Common myeloid progenitor, CD34-positive (primary cell): ENCODE measurements at regions not wholly inside any gene's neighbourhood (a gene's known extent, or its start where the extent isn't known, plus 50 kb on each side); places are given as distances from the start of the nearest gene placed in this dataset.

Experiments used
- CTCF ChIA-PET: fragments of 350-600 bp; sonication (Branson Sonifier 250); formaldehyde crosslinking; loops from one replicate; lab custom pipeline; 2021; ENCODE audit warnings: antibody characterized with exemption; lab: Charles Lee
- POLR2A ChIA-PET: fragments of 350-600 bp; sonication (Branson Sonifier 250); formaldehyde crosslinking; loops from one replicate; lab custom pipeline; 2021; ENCODE audit warnings: antibody characterized with exemption; lab: Charles Lee
- DNase-seq, 3 donors: peaks; one replicate each; pipeline versions ENCODE4 v3.0.0 to v3.0.0-alpha.2; 2013
- H3K27ac ChIP-seq, 2 experiments: 1 replicate in 1 of 2; 2 replicates in 1 of 2; pipeline ENCODE4 v1.7.0; 2013; ENCODE audit warnings: inconsistent platforms in 2 of 2, low read length in 2 of 2, mild to moderate bottlenecking in 2 of 2, low read depth in 1 of 2, moderate library complexity in 1 of 2; ENCODE audit not compliant: severe bottlenecking in 2 of 2, insufficient read depth in 1 of 2, poor library complexity in 1 of 2
- H3K27me3 ChIP-seq, 5 experiments: replicated peaks in 2 of 5; 1 replicate in 3 of 5; 2 replicates in 2 of 5; pipeline versions ENCODE4 v1.6.1 to v1.7.0; 2013; ENCODE audit warnings: low read length in 4 of 5, mild to moderate bottlenecking in 2 of 5, moderate library complexity in 2 of 5, inconsistent platforms in 1 of 5; ENCODE audit not compliant: insufficient read depth in 5 of 5, control insufficient read depth in 4 of 5
- H3K36me3 ChIP-seq, 4 experiments: 1 replicate in 2 of 4; 2 replicates in 2 of 4; pipeline versions ENCODE4 v1.6.1 to v1.7.0; 2013; ENCODE audit warnings: low read length in 3 of 4, control low read depth in 1 of 4, mild to moderate bottlenecking in 1 of 4; ENCODE audit not compliant: control insufficient read depth in 4 of 4, insufficient read depth in 4 of 4
- H3K4me1 ChIP-seq, 4 experiments: 1 replicate in 3 of 4; 2 replicates in 1 of 4; pipeline versions ENCODE4 v1.6.1 to v1.7.1; 2013; ENCODE audit warnings: low read length in 3 of 4, mild to moderate bottlenecking in 3 of 4, control low read depth in 1 of 4, inconsistent platforms in 1 of 4, moderate library complexity in 1 of 4; ENCODE audit not compliant: control insufficient read depth in 4 of 4, insufficient read depth in 4 of 4; ENCODE audit errors: control extremely low read depth in 1 of 4
- H3K4me3 ChIP-seq, 7 experiments: 1 replicate in 4 of 7; 2 replicates in 3 of 7; pipeline versions ENCODE4 v1.5.1 to v1.7.0; 2013; ENCODE audit warnings: mild to moderate bottlenecking in 7 of 7, low read length in 6 of 7, moderate library complexity in 6 of 7, inconsistent platforms in 2 of 7, low read depth in 2 of 7, control low read depth in 1 of 7; ENCODE audit not compliant: insufficient read depth in 4 of 7, control insufficient read depth in 1 of 7; ENCODE audit errors: extremely low read depth in 1 of 7
- H3K9me3 ChIP-seq, 5 experiments: 1 replicate in 4 of 5; 2 replicates in 1 of 5; pipeline versions ENCODE4 v1.6.1 to v1.7.1; 2013; ENCODE audit warnings: low read length in 4 of 5, mild to moderate bottlenecking in 2 of 5, inconsistent platforms in 1 of 5, low read depth in 1 of 5, moderate library complexity in 1 of 5; ENCODE audit not compliant: control insufficient read depth in 4 of 5, insufficient read depth in 2 of 5; ENCODE audit errors: control extremely low read depth in 1 of 5
- WGBS: methylation state at CpG from one replicate; pipeline ENCODE4 v1.1.5; 2013; ENCODE audit not compliant: insufficient coverage; 5-methylcytosine and 5-hydroxymethylcytosine counted together

GRCh38 chr6:26270903-26271667 lies 93.9 kb upstream of the BTN3A2 start:
- Histone ChIP-seq H3K27ac (peak overlapping the region in 1 of 2 experiments; percentile 70), H3K36me3 (no peaks in the 10 kb centered on the region), H3K4me1 (peaks cover 12 to 46% (median 39%) of the 10 kb centered on the region in 4 experiments), H3K27me3 (no peaks in the 10 kb centered on the region), H3K4me3 (peak overlapping the region; percentile 66 to 96 (median 81)), H3K9me3 (no peaks in the 10 kb centered on the region)
- CTCF ChIA-PET, result interaction anchor here (0.8 to 5.1 kb wide), 15 partner anchors 12 to 111 kb away, joined by 3 to 50 read pairs (median 4); a partner anchor contains a TSS
- POLR2A ChIA-PET, result interaction anchor here (0.9 to 5.2 kb wide), 4 partner anchors 14 to 66 kb away, joined by 5 to 35 read pairs (median 23); a partner anchor contains a TSS
- WGBS, result 2% methylated on average over 40 of the region's 49 CpGs
- peak; percentile 85 to 94 (median 92) for DNase-seq

GRCh38 chr6:26271668-26272024 lies 93.4 kb upstream of the BTN3A2 start:
- 0% methylated on average over 8 of the region's 9 CpGs for WGBS
- no peaks in the 10 kb centered on the region for H3K36me3 ChIP-seq
- ChIA-PET POLR2A (interaction anchor here (0.8 to 5.2 kb wide), 7 partner anchors 11 to 73 kb away, joined by 3 to 35 read pairs (median 12); a partner anchor contains a TSS), CTCF (interaction anchor here (1.0 to 5.1 kb wide), 8 partner anchors 14 to 76 kb away, joined by 3 to 50 read pairs (median 12); a partner anchor contains a TSS)
- H3K9me3 ChIP-seq, result no peaks in the 10 kb centered on the region
- peaks cover 12 to 46% (median 39%) of the 10 kb centered on the region in 4 experiments for H3K4me1 ChIP-seq
- no peaks in the 10 kb centered on the region for H3K27me3 ChIP-seq
- no peak for DNase-seq
- H3K27ac ChIP-seq, result peak overlapping the region in 1 of 2 experiments; percentile 70
- peak overlapping the region in 6 of 7 experiments; percentile 69 to 96 (median 82) for H3K4me3 ChIP-seq

- ChIA-PET CTCF (interaction anchor here (0.7 to 5.1 kb wide), 9 partner anchors 12 to 245 kb away, joined by 3 to 50 read pairs (median 12); a partner anchor contains a TSS), POLR2A (interaction anchor here (0.6 to 5.2 kb wide), 12 partner anchors 11 to 246 kb away, joined by 3 to 35 read pairs (median 4); a partner anchor contains a TSS)
- Histone ChIP-seq H3K9me3 (no peaks in the 10 kb centered on the region), H3K27ac (no peak overlapping the region), H3K4me3 (peak overlapping the region; percentile 45 to 96 (median 81)), H3K4me1 (peaks cover 12 to 46% (median 39%) of the 10 kb centered on the region in 4 experiments), H3K36me3 (no peaks in the 10 kb centered on the region), H3K27me3 (no peaks in the 10 kb centered on the region)
- no peak for DNase-seq
- under 1% methylated on average over 22 of the region's 31 CpGs for WGBS
Observed at GRCh38 chr6:26272171-26272637, 92.8 kb upstream of the BTN3A2 start.

GRCh38 chr6:26273673-26274588 lies 91.1 kb upstream of the BTN3A2 start:
- no peaks in the 10 kb centered on the region for H3K36me3 ChIP-seq
- POLR2A ChIA-PET, result interaction anchor here (0.6 to 5.2 kb wide), 11 partner anchors 11 to 165 kb away, joined by 3 to 35 read pairs (median 4); a partner anchor contains a TSS

GRCh38 chr6:26275663-26276062 lies 89.3 kb upstream of the BTN3A2 start:
- no peak for DNase-seq
- peaks cover 9 to 33% (median 27%) of the 10 kb centered on the region in 4 experiments for H3K4me1 ChIP-seq
- no peak overlapping the region for H3K27ac ChIP-seq
- H3K36me3 ChIP-seq, result no peaks in the 10 kb centered on the region
- H3K27me3 ChIP-seq, result no peaks in the 10 kb centered on the region
- CTCF ChIA-PET, result interaction anchor here (1.0 to 3.9 kb wide), 5 partner anchors 8 to 70 kb away, joined by 3 to 45 read pairs (median 4); a partner anchor contains a TSS
- 94% methylated on average over 2 of the region's 2 CpGs for WGBS
- no peaks in the 10 kb centered on the region for H3K9me3 ChIP-seq
- no peak overlapping the region for H3K4me3 ChIP-seq
- POLR2A ChIA-PET, result no interaction called here

More at GRCh38 chr6:26273673-26274588, 91.1 kb upstream of the BTN3A2 start:
- peak; percentile 63 to 87 (median 86) for DNase-seq
- under 1% methylated on average over 10 of the region's 21 CpGs for WGBS
- Histone ChIP-seq H3K27me3 (no peaks in the 10 kb centered on the region), H3K4me3 (peak overlapping the region; percentile 53 to 96 (median 81)), H3K4me1 (peaks cover 12 to 46% (median 39%) of the 10 kb centered on the region in 4 experiments), H3K9me3 (no peaks in the 10 kb centered on the region), H3K27ac (peak overlapping the region; percentile 62 to 86)
- CTCF ChIA-PET, result interaction anchor here (0.6 to 5.1 kb wide), 18 partner anchors 10 to 321 kb away, joined by 3 to 50 read pairs (median 4); a partner anchor contains a TSS

GRCh38 chr6:26276841-26277648 lies 88.0 kb upstream of the BTN3A2 start:
- H3K36me3 ChIP-seq, result no peaks in the 10 kb centered on the region
- H3K4me3 ChIP-seq, result no peak overlapping the region
- H3K9me3 ChIP-seq, result no peaks in the 10 kb centered on the region
- no peak for DNase-seq
- H3K4me1 ChIP-seq, result peaks cover 5 to 22% (median 18%) of the 10 kb centered on the region in 4 experiments
- ChIA-PET POLR2A (no interaction called here), CTCF (no interaction called here)
- no peaks in the 10 kb centered on the region for H3K27me3 ChIP-seq
- WGBS, result 100% methylated on average over 3 of the region's 6 CpGs
- H3K27ac ChIP-seq, result no peak overlapping the region
